GM12878 (cell line): ENCODE measurements at regions not wholly inside any gene's neighbourhood (a gene's known extent, or its start where the extent isn't known, plus 50 kb on each side); places are given as distances from the start of the nearest gene placed in this dataset.

Experiments used
- ATAC-seq: fragments of 200-7000 bp; cut with Tn5 transposase; 3 replicates; pipeline ENCODE4 v1.9.1; 2020; ENCODE audit warnings: mild to moderate bottlenecking, moderate library complexity
- BruUV-seq: library from RNA; stranded (reverse); fragments of 400-500 nt; replicated peaks from 2 replicates; lab custom pipeline; 2021; lab: Mats Ljungman, UMichigan
- CTCF ChIA-PET: fragments of 300-600 bp; sonication (Branson Sonifier 250); formaldehyde crosslinking; extraction: SDS; loops from one replicate; lab custom pipeline; 2021; ENCODE audit warnings: inconsistent platforms; lab: Yijun Ruan, JAX
- POLR2A ChIA-PET: fragments of 350-600 bp; formaldehyde crosslinking; extraction: SDS; loops from one replicate; lab custom pipeline; 2021; ENCODE audit warnings: inconsistent platforms; lab: Charles Lee
- RAD21 ChIA-PET: fragments of 300-600 bp; sonication (Branson Sonifier 250); formaldehyde crosslinking; loops from one replicate; lab custom pipeline; 2023; ENCODE audit warnings: antibody characterized with exemption; ENCODE audit not compliant: unreplicated experiment; lab: Charles Lee
- SMC1A ChIA-PET: fragments of 300-600 bp; sonication (Branson Sonifier 250); formaldehyde crosslinking; loops from one replicate; lab custom pipeline; 2023; ENCODE audit not compliant: unreplicated experiment, uncharacterized antibody; lab: Charles Lee
- DNase-seq: peaks from one replicate; pipeline ENCODE4 v3.0.0-alpha.2; 2011; ENCODE audit warnings: low read depth, low spot score
- FAIRE-seq: peaks from 3 replicates; lab custom pipeline; 2011; peaks lifted over from hg19 to GRCh38; lab: Jason Lieb, UNC
- H2AFZ ChIP-seq: 2 replicates; pipeline ENCODE4 v1.6.0; 2011; ENCODE audit warnings: low read depth, low read length, control low read depth; ENCODE audit not compliant: control insufficient read depth
- H3K27ac ChIP-seq: 2 replicates; pipeline ENCODE4 v1.5.1; 2011; ENCODE audit warnings: control low read depth; ENCODE audit not compliant: control insufficient read depth, insufficient read depth
- H3K27me3 ChIP-seq, 2 experiments: replicated peaks in 1 of 2; 2 replicates each; pipeline versions ENCODE4 v1.6.0 to v1.6.1; 2011; ENCODE audit warnings: low read length in 1 of 2; ENCODE audit not compliant: control insufficient read depth in 2 of 2, insufficient read depth in 2 of 2
- H3K36me3 ChIP-seq, 2 experiments: 2 replicates each; pipeline ENCODE4 v1.5.1; 2011; ENCODE audit warnings: low read length in 1 of 2; ENCODE audit not compliant: control insufficient read depth in 2 of 2, insufficient read depth in 2 of 2
- H3K4me1 ChIP-seq: 2 replicates; pipeline ENCODE4 v1.6.1; 2011; ENCODE audit warnings: mild to moderate bottlenecking, low read length, moderate library complexity, mixed read lengths; ENCODE audit not compliant: control insufficient read depth, insufficient read depth
- H3K4me2 ChIP-seq: 2 replicates; pipeline ENCODE4 v1.6.0; 2011; ENCODE audit warnings: control low read depth; ENCODE audit not compliant: control insufficient read depth, insufficient read depth
- H3K4me3 ChIP-seq: fragments of 200-600 bp; sonication (generic); 2 replicates; pipeline ENCODE4 v1.5.1; 2016
- H3K79me2 ChIP-seq: 2 replicates; pipeline ENCODE4 v1.6.0; 2011; ENCODE audit warnings: low read length; ENCODE audit not compliant: control insufficient read depth, insufficient read depth
- H3K9ac ChIP-seq: 2 replicates; pipeline ENCODE4 v1.8.0; 2011; ENCODE audit warnings: low read length, control low read depth, mixed read lengths; ENCODE audit not compliant: control insufficient read depth, insufficient read depth
- H3K9me3 ChIP-seq: replicated peaks from 3 replicates; pipeline ENCODE4 v1.5.1; 2011; ENCODE audit warnings: mild to moderate bottlenecking, low read length; ENCODE audit not compliant: control insufficient read depth, insufficient read depth
- H4K20me1 ChIP-seq: 2 replicates; pipeline ENCODE4 v1.6.0; 2011; ENCODE audit not compliant: control insufficient read depth, insufficient read depth
- ASH2L ChIP-seq: fragments of 300-600, 200-600 bp; sonication (generic); IDR thresholded peaks from 2 replicates; pipeline ENCODE4 v1.6.1; 2017; ENCODE audit warnings: low read depth, mild to moderate bottlenecking, borderline replicate concordance
- BMI1 ChIP-seq: fragments of 450-650 bp; IDR thresholded peaks from 2 replicates; pipeline ENCODE4 v1.6.1; 2016; ENCODE audit warnings: mild to moderate bottlenecking, moderate library complexity, borderline replicate concordance
- CREM ChIP-seq: IDR thresholded peaks from 2 replicates; pipeline ENCODE4 v1.6.1; 2014; ENCODE audit warnings: antibody characterized with exemption, low read depth
- CTCF ChIP-seq, 3 experiments: IDR thresholded peaks in 2 of 3; conservative IDR thresholded peaks in 1 of 3; 2 replicates each; pipeline ENCODE4 v1.5.1; 2011; ENCODE audit warnings: low read depth in 3 of 3, low read length in 3 of 3, mild to moderate bottlenecking in 3 of 3, control low read depth in 2 of 3, moderate library complexity in 2 of 3, inconsistent platforms in 1 of 3, mixed read lengths in 1 of 3; ENCODE audit not compliant: control insufficient read depth in 2 of 3, insufficient read depth in 1 of 3; ENCODE audit errors: extremely low read depth in 1 of 3
- GABPA ChIP-seq: IDR thresholded peaks from 2 replicates; pipeline ENCODE4 v1.6.1; 2014; ENCODE audit warnings: antibody characterized with exemption, low read depth, mild to moderate bottlenecking, inconsistent platforms
- GATAD2B ChIP-seq: fragments of 450-650 bp; conservative IDR thresholded peaks from 2 replicates; pipeline ENCODE4 v1.6.1; 2017; ENCODE audit warnings: low read depth, mild to moderate bottlenecking, moderate library complexity
- NKRF ChIP-seq: fragments of 450-650 bp; conservative IDR thresholded peaks from 2 replicates; pipeline ENCODE4 v1.6.1; 2017; ENCODE audit warnings: mild to moderate bottlenecking, moderate library complexity
- NR2F1 ChIP-seq: fragments of 450-650 bp; conservative IDR thresholded peaks from 2 replicates; pipeline ENCODE4 v1.6.1; 2017; ENCODE audit warnings: mild to moderate bottlenecking
- PAX5 ChIP-seq: IDR thresholded peaks from 2 replicates; pipeline ENCODE4 v1.6.1; 2011; ENCODE audit warnings: low read depth, low read length, borderline replicate concordance
- RELA ChIP-seq: fragments of 450-650 bp; IDR thresholded peaks from 2 replicates; pipeline ENCODE4 v1.8.0; 2014; ENCODE audit warnings: borderline replicate concordance; ENCODE audit not compliant: partially characterized antibody
- TCF7 ChIP-seq: IDR thresholded peaks from 2 replicates; pipeline ENCODE4 v1.6.1; 2014; ENCODE audit warnings: antibody characterized with exemption, borderline replicate concordance
- ZNF274 ChIP-seq: IDR thresholded peaks from one replicate; pipeline ENCODE4 v1.8.0; 2011; ENCODE audit not compliant: insufficient read length, insufficient read depth
- ZNF687 ChIP-seq: fragments of 450-650 bp; IDR thresholded peaks from 2 replicates; pipeline ENCODE4 v1.6.1; 2017; ENCODE audit warnings: mild to moderate bottlenecking, moderate library complexity
- WGBS: methylation state at CpG from one replicate; pipeline ENCODE4 v1.1.6; 2016; ENCODE audit warnings: low lambda C conversion rate; ENCODE audit not compliant: insufficient replicate concordance, insufficient coverage; ENCODE audit errors: missing lambda C conversion rate; 5-methylcytosine and 5-hydroxymethylcytosine counted together
- in situ Hi-C: fragments of 300-500 bp; cut with MboI; formaldehyde crosslinking; loops from 9 replicates; pipeline ENCODE4 v1.14.3; 2018; ENCODE audit warnings: mixed read lengths
- intact Hi-C: fragments of 100-400 bp; cut with micrococcal nuclease; formaldehyde crosslinking; loops from one replicate; pipeline ENCODE4 v1.14.2; 2022; ENCODE audit not compliant: unreplicated experiment
- TF ChIP-seq, protein P1 (sequence below): fragments of 450-650 bp; IDR thresholded peaks from 2 replicates; pipeline ENCODE4 v1.6.1; 2017; ENCODE audit warnings: mild to moderate bottlenecking, moderate library complexity

DNA sequence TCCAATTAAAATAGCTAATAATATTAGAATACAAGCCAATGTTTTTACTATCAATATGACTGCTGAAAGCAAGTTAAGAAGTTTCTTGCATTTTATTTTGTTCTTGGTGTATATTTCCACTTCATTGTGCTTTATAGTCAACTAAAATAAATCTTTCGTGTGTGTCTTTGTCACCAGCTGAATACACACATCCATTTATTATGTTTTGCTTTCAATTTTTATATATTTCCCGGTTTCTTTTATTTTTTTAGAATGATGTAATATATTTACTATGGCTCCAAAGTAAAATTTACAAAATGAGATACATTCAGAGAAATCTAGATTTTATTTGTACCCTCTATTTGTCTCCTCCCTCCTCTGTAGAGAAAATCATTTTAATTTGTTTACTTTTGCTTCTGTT, 495.9 kb upstream of the PAPPA start:
- Histone ChIP-seq H3K27me3 (no peaks in the 10 kb centered on the region), H3K4me1 (no peaks in the 10 kb centered on the region), H3K4me3 (no peak overlapping the region), H3K27ac (no peak overlapping the region), H3K36me3 (no peaks in the 10 kb centered on the region), H3K79me2 (no peaks in the 10 kb centered on the region), H3K4me2 (no peak overlapping the region), H2AFZ (no peak overlapping the region), H4K20me1 (no peaks in the 10 kb centered on the region), H3K9me3 (no peaks in the 10 kb centered on the region), H3K9ac (no peak overlapping the region)
- BruUV-seq: no TSS peak
- in situ Hi-C loops: no loop called here
- FAIRE-seq: no peak
- intact Hi-C loops: no loop called here
- no peak for DNase-seq
- ChIA-PET CTCF (no interaction called here), SMC1A (no interaction called here), POLR2A (no interaction called here), RAD21 (no interaction called here)
- no peak for ATAC-seq
- 0% methylated on average over 2 of the region's 2 CpGs for WGBS
- TF ChIP-seq NR2F1 (no peak), ASH2L (no peak), CREM (no peak), ZNF687 (no peak), CTCF (IDR thresholded peaks at IDR 0.05 in 2 of 3, conservative IDR thresholded peaks at IDR 0.05 in 1 of 3; ENCODE audit: control insufficient read depth in 2 of 3, extremely low read depth in 1 of 3, insufficient read depth in 1 of 3, low read depth in 3 of 3, low read length in 3 of 3) (no peak), NKRF (no peak), TCF7 (no peak), GABPA (no peak), ZNF274 (no peak), RELA (no peak), BMI1 (no peak), GATAD2B (no peak), PAX5 (no peak)
- TF ChIP-seq, protein P1, sequence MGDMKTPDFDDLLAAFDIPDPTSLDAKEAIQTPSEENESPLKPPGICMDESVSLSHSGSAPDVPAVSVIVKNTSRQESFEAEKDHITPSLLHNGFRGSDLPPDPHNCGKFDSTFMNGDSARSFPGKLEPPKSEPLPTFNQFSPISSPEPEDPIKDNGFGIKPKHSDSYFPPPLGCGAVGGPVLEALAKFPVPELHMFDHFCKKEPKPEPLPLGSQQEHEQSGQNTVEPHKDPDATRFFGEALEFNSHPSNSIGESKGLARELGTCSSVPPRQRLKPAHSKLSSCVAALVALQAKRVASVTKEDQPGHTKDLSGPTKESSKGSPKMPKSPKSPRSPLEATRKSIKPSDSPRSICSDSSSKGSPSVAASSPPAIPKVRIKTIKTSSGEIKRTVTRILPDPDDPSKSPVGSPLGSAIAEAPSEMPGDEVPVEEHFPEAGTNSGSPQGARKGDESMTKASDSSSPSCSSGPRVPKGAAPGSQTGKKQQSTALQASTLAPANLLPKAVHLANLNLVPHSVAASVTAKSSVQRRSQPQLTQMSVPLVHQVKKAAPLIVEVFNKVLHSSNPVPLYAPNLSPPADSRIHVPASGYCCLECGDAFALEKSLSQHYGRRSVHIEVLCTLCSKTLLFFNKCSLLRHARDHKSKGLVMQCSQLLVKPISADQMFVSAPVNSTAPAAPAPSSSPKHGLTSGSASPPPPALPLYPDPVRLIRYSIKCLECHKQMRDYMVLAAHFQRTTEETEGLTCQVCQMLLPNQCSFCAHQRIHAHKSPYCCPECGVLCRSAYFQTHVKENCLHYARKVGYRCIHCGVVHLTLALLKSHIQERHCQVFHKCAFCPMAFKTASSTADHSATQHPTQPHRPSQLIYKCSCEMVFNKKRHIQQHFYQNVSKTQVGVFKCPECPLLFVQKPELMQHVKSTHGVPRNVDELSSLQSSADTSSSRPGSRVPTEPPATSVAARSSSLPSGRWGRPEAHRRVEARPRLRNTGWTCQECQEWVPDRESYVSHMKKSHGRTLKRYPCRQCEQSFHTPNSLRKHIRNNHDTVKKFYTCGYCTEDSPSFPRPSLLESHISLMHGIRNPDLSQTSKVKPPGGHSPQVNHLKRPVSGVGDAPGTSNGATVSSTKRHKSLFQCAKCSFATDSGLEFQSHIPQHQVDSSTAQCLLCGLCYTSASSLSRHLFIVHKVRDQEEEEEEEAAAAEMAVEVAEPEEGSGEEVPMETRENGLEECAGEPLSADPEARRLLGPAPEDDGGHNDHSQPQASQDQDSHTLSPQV: no peak
